ENCODE measurements at regions not wholly inside any gene's neighbourhood (a gene's known extent, or its start where the extent isn't known, plus 50 kb on each side); places are given as distances from the start of the nearest gene placed in this dataset.

- no peak for DNase-seq (ENCODE audit: low read depth)
- no peak overlapping the region for H3K4me3 ChIP-seq (ENCODE audit: low read depth, low read length)
- TF ChIP-seq, protein P1, sequence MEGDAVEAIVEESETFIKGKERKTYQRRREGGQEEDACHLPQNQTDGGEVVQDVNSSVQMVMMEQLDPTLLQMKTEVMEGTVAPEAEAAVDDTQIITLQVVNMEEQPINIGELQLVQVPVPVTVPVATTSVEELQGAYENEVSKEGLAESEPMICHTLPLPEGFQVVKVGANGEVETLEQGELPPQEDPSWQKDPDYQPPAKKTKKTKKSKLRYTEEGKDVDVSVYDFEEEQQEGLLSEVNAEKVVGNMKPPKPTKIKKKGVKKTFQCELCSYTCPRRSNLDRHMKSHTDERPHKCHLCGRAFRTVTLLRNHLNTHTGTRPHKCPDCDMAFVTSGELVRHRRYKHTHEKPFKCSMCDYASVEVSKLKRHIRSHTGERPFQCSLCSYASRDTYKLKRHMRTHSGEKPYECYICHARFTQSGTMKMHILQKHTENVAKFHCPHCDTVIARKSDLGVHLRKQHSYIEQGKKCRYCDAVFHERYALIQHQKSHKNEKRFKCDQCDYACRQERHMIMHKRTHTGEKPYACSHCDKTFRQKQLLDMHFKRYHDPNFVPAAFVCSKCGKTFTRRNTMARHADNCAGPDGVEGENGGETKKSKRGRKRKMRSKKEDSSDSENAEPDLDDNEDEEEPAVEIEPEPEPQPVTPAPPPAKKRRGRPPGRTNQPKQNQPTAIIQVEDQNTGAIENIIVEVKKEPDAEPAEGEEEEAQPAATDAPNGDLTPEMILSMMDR (IDR thresholded peaks at IDR 0.05; ENCODE audit: low read depth, low read length, missing control alignments), result no peak
These were observed 390.0 kb downstream of the DTWD2 start for GRCh38 chr5:118598311-118598710.

DNA sequence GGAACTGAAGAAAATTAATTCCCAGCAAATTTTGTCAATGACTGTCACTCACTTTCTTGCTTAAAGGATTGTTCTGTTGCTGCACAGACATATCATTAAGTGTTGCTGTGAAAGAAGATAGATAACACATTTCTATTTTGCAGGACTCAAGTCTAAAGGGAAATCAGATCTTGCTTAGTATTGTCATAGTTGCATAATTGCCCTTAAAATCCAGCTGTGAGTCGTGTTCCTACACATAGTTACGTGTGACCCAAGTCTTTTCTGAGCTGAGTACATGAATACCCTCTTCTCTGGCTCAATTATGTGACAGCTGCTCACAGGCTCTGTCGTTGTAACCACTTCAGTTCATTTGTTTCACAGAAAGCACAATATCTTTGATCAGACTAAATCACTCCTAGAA lies 390.8 kb downstream of the DTWD2 start:
- no peak for DNase-seq (ENCODE audit: low read depth)
- TF ChIP-seq, protein P1 (IDR thresholded peaks at IDR 0.05; ENCODE audit: low read depth, low read length, missing control alignments), result no peak
- no peak overlapping the region for H3K4me3 ChIP-seq (ENCODE audit: low read depth, low read length)

DNA sequence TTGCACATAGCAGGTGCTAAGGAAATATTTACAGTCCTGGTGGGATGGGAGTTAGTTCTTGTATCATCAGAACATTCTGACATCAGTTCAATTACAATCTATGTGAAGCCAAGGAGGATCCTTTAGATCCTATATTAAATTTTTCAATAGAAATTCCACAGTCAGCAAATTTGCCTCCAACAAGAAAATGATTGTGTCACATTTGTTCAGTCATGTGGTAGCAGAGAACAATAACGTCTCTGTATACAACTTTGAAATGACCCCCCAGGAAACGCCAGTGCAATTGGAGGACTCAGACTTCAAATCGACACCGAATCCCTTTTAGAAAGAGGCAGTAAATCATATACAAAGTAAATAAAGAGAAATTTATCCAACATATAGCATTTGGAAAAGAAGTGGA lies 392.1 kb downstream of the DTWD2 start:
- TF ChIP-seq, protein P1 (IDR thresholded peaks at IDR 0.05; ENCODE audit: low read depth, low read length, missing control alignments), result no peak
- no peak overlapping the region for H3K4me3 ChIP-seq (ENCODE audit: low read depth, low read length)
- no peak for DNase-seq (ENCODE audit: low read depth)

- no peak for DNase-seq (ENCODE audit: low read depth)
- TF ChIP-seq, protein P1 (IDR thresholded peaks at IDR 0.05; ENCODE audit: low read depth, low read length, missing control alignments), result peak; percentile 52
- no peak overlapping the region for H3K4me3 ChIP-seq (ENCODE audit: low read depth, low read length)
These were observed 395.4 kb downstream of the DTWD2 start for GRCh38 chr5:118593003-118593328.

DNA sequence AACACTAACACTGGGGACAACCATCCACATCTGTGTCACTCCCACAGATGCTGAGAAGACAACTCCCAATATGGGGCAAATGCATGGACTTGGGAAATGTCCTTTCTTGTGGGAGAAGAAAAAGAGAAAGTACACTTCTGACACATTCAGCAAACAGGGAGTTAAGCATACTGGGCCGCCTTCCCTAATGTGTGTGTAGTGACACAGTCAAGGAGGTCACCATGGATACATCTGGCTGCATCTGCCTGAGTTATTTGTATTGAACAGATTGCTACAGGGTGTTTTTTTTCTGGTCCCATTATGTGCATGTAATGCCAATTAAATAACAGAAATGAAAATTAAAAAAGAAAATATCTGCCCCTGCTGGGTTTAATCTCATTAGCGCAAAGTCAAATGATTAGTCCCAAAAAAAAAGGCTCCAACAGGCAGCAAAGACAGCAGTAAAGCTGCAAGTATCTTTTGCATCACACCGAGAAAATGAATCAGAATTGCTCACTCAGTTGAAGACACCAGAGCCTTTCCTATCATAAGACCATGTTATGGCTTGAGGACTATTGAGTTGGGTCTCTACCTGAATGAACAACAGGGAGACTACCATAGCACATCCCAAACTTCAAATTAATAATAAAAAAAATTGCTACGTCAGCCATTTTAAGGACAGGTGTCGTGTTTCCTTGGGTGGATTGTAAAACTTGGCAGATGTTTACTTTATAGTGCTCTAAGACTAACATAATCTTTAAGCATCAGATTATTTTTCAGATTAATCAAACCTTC lies 395.9 kb downstream of the DTWD2 start:
- no peak for DNase-seq (ENCODE audit: low read depth)
- H3K4me3 ChIP-seq (ENCODE audit: low read depth, low read length), result no peak overlapping the region
- TF ChIP-seq, protein P1 (IDR thresholded peaks at IDR 0.05; ENCODE audit: low read depth, low read length, missing control alignments), result no peak

GRCh38 chr5:118590806-118591205 lies 397.5 kb downstream of the DTWD2 start:
- no peak for DNase-seq (ENCODE audit: low read depth)
- no peak overlapping the region for H3K4me3 ChIP-seq (ENCODE audit: low read depth, low read length)
- TF ChIP-seq, protein P1 (IDR thresholded peaks at IDR 0.05; ENCODE audit: low read depth, low read length, missing control alignments), result no peak

DNA sequence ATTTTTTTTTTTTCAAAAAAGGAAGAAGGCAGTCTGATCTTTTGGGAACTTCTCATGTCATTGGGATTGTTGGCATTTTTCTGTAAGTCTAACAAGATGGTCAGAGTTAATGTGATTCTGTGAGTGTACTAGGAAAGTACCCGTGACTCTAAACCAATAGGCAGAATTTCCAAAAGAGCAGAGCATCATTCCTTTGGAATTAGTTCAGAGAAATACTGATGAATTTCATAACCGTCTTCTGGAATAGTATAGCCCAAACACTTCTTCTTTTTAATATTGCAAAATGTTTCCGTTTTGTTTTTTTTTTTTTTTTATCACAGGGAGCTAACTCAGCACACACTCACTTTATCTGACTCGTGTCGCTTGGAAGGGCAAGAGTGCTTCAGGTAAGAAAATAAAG lies 407.4 kb downstream of the DTWD2 start:
- TF ChIP-seq, protein P1 (IDR thresholded peaks at IDR 0.05; ENCODE audit: low read depth, low read length, missing control alignments), result no peak
- no peak for DNase-seq (ENCODE audit: low read depth)
- H3K4me3 ChIP-seq (ENCODE audit: low read depth, low read length), result no peak overlapping the region
